ENCODE measurements at regions not wholly inside any gene's neighbourhood (a gene's known extent, or its start where the extent isn't known, plus 50 kb on each side); places are given as distances from the start of the nearest gene placed in this dataset.
"Not testable (repeated sequence)": the region's sequence is repeated elsewhere in the genome, so short reads cannot be mapped to it uniquely, and the experiment has no call there.

GRCh38 chr9:42326482-42326881 lies 143.0 kb downstream of the SPATA31A6 start:
- H3K36me3 ChIP-seq (ENCODE audit: control insufficient read depth in 2 of 4, insufficient read depth in 4 of 4, low read length in 3 of 4); H3K4me1 ChIP-seq (replicated peaks in 1 of 4; ENCODE audit: control insufficient read depth in 3 of 4, insufficient read depth in 4 of 4, low read length in 3 of 4); H3K4me3 ChIP-seq (ENCODE audit: extremely low read depth in 1 of 4, insufficient read depth in 2 of 4, low read depth in 3 of 4, low read length in 4 of 4); H4K91ac ChIP-seq (replicated peaks; ENCODE audit: insufficient read length, low read length); H2BK120ac ChIP-seq (replicated peaks; ENCODE audit: low read depth, low read length); POLR2A ChIA-PET (ENCODE audit: partially characterized antibody); H3K9ac ChIP-seq (replicated peaks in 1 of 4; ENCODE audit: extremely low read depth in 1 of 4, low read depth in 3 of 4, low read length in 3 of 4); H2BK12ac ChIP-seq (ENCODE audit: low read depth, low read length); H3K4ac ChIP-seq (replicated peaks; ENCODE audit: insufficient read length, low read depth, low read length); CTCF ChIA-PET (ENCODE audit: partially characterized antibody); H3K23me2 ChIP-seq (ENCODE audit: low read depth, low read length); H2AK5ac ChIP-seq (ENCODE audit: low read depth, low read length); FAIRE-seq; H3K18ac ChIP-seq (ENCODE audit: extremely low read depth, low read length); H3K23ac ChIP-seq (ENCODE audit: insufficient read length); H2BK5ac ChIP-seq (ENCODE audit: low read depth, low read length); H3K27ac ChIP-seq (ENCODE audit: low read depth, low read length); H4K20me1 ChIP-seq (replicated peaks in 1 of 2; ENCODE audit: control insufficient read depth in 1 of 2, insufficient read depth in 2 of 2, low read length in 2 of 2); H3K14ac ChIP-seq (ENCODE audit: insufficient read length); H2BK15ac ChIP-seq (ENCODE audit: low read length); H2BK20ac ChIP-seq (ENCODE audit: low read length); DNase-seq (ENCODE audit: low read depth in 1 of 2, low spot score in 2 of 2); H3K79me2 ChIP-seq (ENCODE audit: control insufficient read depth in 1 of 2, insufficient read depth in 2 of 2, low read length in 2 of 2); H4K8ac ChIP-seq (ENCODE audit: extremely low read depth, insufficient read depth, low read length); H3K27me3 ChIP-seq (replicated peaks in 1 of 4; ENCODE audit: control insufficient read depth in 3 of 4, extremely low read depth in 1 of 4, insufficient read depth in 3 of 4, low read length in 3 of 4); H3K9me3 ChIP-seq (ENCODE audit: insufficient read depth in 2 of 2, low read depth in 1 of 2, low read length in 1 of 2); H2AFZ ChIP-seq (ENCODE audit: low read length); H3K56ac ChIP-seq (replicated peaks; ENCODE audit: insufficient read length, low read depth, low read length); H4K5ac ChIP-seq (ENCODE audit: insufficient read length, low read depth, low read length); H3K79me1 ChIP-seq (ENCODE audit: low read depth, low read length): not testable (repeated sequence)
- H3K4me2 ChIP-seq (ENCODE audit: insufficient read depth in 1 of 2, low read depth in 2 of 2, low read length in 2 of 2), result peak overlapping the region in 1 of 2 experiments; percentile 21; a peak in 2 of 4 replicates
- 0% methylated on average over 1 of the region's 2 CpGs; no CpG with 5 or more reads in 1 of the 2 experiments for WGBS, 2 experiments (ENCODE audit: extremely low coverage in 1 of 2, insufficient coverage in 1 of 2, insufficient read length in 1 of 2, insufficient replicate concordance in 2 of 2, low coverage in 1 of 2, low lambda C conversion rate in 2 of 2, missing lambda C conversion rate in 1 of 2)

DNA sequence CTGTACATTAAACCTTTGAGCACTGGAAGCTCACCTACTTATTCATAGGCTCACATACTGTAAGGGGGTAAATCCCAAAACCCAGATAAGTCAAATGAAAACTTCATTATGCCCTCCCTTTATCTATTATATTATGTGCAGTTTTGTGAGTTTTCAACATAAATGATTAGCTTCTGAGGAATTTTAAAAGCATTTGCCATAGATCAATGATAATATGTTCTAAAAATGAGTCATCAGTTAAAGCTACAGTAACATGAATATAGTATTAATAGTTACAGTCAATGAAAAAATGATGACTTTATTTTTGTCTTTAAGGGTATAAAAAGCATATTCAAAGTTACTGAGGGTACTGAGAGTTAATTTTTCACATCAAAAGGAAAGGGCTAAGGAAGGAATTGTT lies 151.9 kb downstream of the SPATA31A6 start:
- H2BK20ac ChIP-seq (ENCODE audit: low read length); H3K4me2 ChIP-seq (ENCODE audit: insufficient read depth in 1 of 2, low read depth in 2 of 2, low read length in 2 of 2); POLR2A ChIA-PET (ENCODE audit: partially characterized antibody); H4K8ac ChIP-seq (ENCODE audit: extremely low read depth, insufficient read depth, low read length); H4K20me1 ChIP-seq (replicated peaks in 1 of 2; ENCODE audit: control insufficient read depth in 1 of 2, insufficient read depth in 2 of 2, low read length in 2 of 2); H3K27me3 ChIP-seq (replicated peaks in 1 of 4; ENCODE audit: control insufficient read depth in 3 of 4, extremely low read depth in 1 of 4, insufficient read depth in 3 of 4, low read length in 3 of 4); H2BK5ac ChIP-seq (ENCODE audit: low read depth, low read length); H3K79me2 ChIP-seq (ENCODE audit: control insufficient read depth in 1 of 2, insufficient read depth in 2 of 2, low read length in 2 of 2); H3K36me3 ChIP-seq (ENCODE audit: control insufficient read depth in 2 of 4, insufficient read depth in 4 of 4, low read length in 3 of 4); H3K4ac ChIP-seq (replicated peaks; ENCODE audit: insufficient read length, low read depth, low read length); H3K9ac ChIP-seq (replicated peaks in 1 of 4; ENCODE audit: extremely low read depth in 1 of 4, low read depth in 3 of 4, low read length in 3 of 4); H3K4me3 ChIP-seq (ENCODE audit: extremely low read depth in 1 of 4, insufficient read depth in 2 of 4, low read depth in 3 of 4, low read length in 4 of 4); H2BK12ac ChIP-seq (ENCODE audit: low read depth, low read length); H3K9me3 ChIP-seq (ENCODE audit: insufficient read depth in 2 of 2, low read depth in 1 of 2, low read length in 1 of 2); H3K23me2 ChIP-seq (ENCODE audit: low read depth, low read length); H2BK15ac ChIP-seq (ENCODE audit: low read length); H3K14ac ChIP-seq (ENCODE audit: insufficient read length); DNase-seq (ENCODE audit: low read depth in 1 of 2, low spot score in 2 of 2); H3K23ac ChIP-seq (ENCODE audit: insufficient read length); H3K4me1 ChIP-seq (replicated peaks in 1 of 4; ENCODE audit: control insufficient read depth in 3 of 4, insufficient read depth in 4 of 4, low read length in 3 of 4); H2AFZ ChIP-seq (ENCODE audit: low read length); CTCF ChIA-PET (ENCODE audit: partially characterized antibody); H2AK5ac ChIP-seq (ENCODE audit: low read depth, low read length); H3K79me1 ChIP-seq (ENCODE audit: low read depth, low read length); H3K18ac ChIP-seq (ENCODE audit: extremely low read depth, low read length); FAIRE-seq; H3K56ac ChIP-seq (replicated peaks; ENCODE audit: insufficient read length, low read depth, low read length); H4K91ac ChIP-seq (replicated peaks; ENCODE audit: insufficient read length, low read length); H4K5ac ChIP-seq (ENCODE audit: insufficient read length, low read depth, low read length); H3K27ac ChIP-seq (ENCODE audit: low read depth, low read length); H2BK120ac ChIP-seq (replicated peaks; ENCODE audit: low read depth, low read length): not testable (repeated sequence)
